GM12878 (cell line): ENCODE measurements at regions not wholly inside any gene's neighbourhood (a gene's known extent, or its start where the extent isn't known, plus 50 kb on each side); places are given as distances from the start of the nearest gene placed in this dataset.

Source experiments
- ATAC-seq: fragments of 200-7000 bp; cut with Tn5 transposase; 3 replicates; pipeline ENCODE4 v1.9.1; 2020; ENCODE audit warnings: mild to moderate bottlenecking, moderate library complexity
- BruUV-seq: library from RNA; stranded (reverse); fragments of 400-500 nt; replicated peaks from 2 replicates; lab custom pipeline; 2021; lab: Mats Ljungman, UMichigan
- CTCF ChIA-PET: fragments of 300-600 bp; sonication (Branson Sonifier 250); formaldehyde crosslinking; extraction: SDS; loops from one replicate; lab custom pipeline; 2021; ENCODE audit warnings: inconsistent platforms; lab: Yijun Ruan, JAX
- POLR2A ChIA-PET: fragments of 350-600 bp; formaldehyde crosslinking; extraction: SDS; loops from one replicate; lab custom pipeline; 2021; ENCODE audit warnings: inconsistent platforms; lab: Charles Lee
- RAD21 ChIA-PET: fragments of 300-600 bp; sonication (Branson Sonifier 250); formaldehyde crosslinking; loops from one replicate; lab custom pipeline; 2023; ENCODE audit warnings: antibody characterized with exemption; ENCODE audit not compliant: unreplicated experiment; lab: Charles Lee
- SMC1A ChIA-PET: fragments of 300-600 bp; sonication (Branson Sonifier 250); formaldehyde crosslinking; loops from one replicate; lab custom pipeline; 2023; ENCODE audit not compliant: unreplicated experiment, uncharacterized antibody; lab: Charles Lee
- DNase-seq: peaks from one replicate; pipeline ENCODE4 v3.0.0-alpha.2; 2011; ENCODE audit warnings: low read depth, low spot score
- FAIRE-seq: peaks from 3 replicates; lab custom pipeline; 2011; peaks lifted over from hg19 to GRCh38; lab: Jason Lieb, UNC
- H2AFZ ChIP-seq: 2 replicates; pipeline ENCODE4 v1.6.0; 2011; ENCODE audit warnings: low read depth, low read length, control low read depth; ENCODE audit not compliant: control insufficient read depth
- H3K27ac ChIP-seq: 2 replicates; pipeline ENCODE4 v1.5.1; 2011; ENCODE audit warnings: control low read depth; ENCODE audit not compliant: control insufficient read depth, insufficient read depth
- H3K27me3 ChIP-seq, 2 experiments: replicated peaks in 1 of 2; 2 replicates each; pipeline versions ENCODE4 v1.6.0 to v1.6.1; 2011; ENCODE audit warnings: low read length in 1 of 2; ENCODE audit not compliant: control insufficient read depth in 2 of 2, insufficient read depth in 2 of 2
- H3K36me3 ChIP-seq, 2 experiments: 2 replicates each; pipeline ENCODE4 v1.5.1; 2011; ENCODE audit warnings: low read length in 1 of 2; ENCODE audit not compliant: control insufficient read depth in 2 of 2, insufficient read depth in 2 of 2
- H3K4me1 ChIP-seq: 2 replicates; pipeline ENCODE4 v1.6.1; 2011; ENCODE audit warnings: mild to moderate bottlenecking, low read length, moderate library complexity, mixed read lengths; ENCODE audit not compliant: control insufficient read depth, insufficient read depth
- H3K4me2 ChIP-seq: 2 replicates; pipeline ENCODE4 v1.6.0; 2011; ENCODE audit warnings: control low read depth; ENCODE audit not compliant: control insufficient read depth, insufficient read depth
- H3K4me3 ChIP-seq: fragments of 200-600 bp; sonication (generic); 2 replicates; pipeline ENCODE4 v1.5.1; 2016
- H3K79me2 ChIP-seq: 2 replicates; pipeline ENCODE4 v1.6.0; 2011; ENCODE audit warnings: low read length; ENCODE audit not compliant: control insufficient read depth, insufficient read depth
- H3K9ac ChIP-seq: 2 replicates; pipeline ENCODE4 v1.8.0; 2011; ENCODE audit warnings: low read length, control low read depth, mixed read lengths; ENCODE audit not compliant: control insufficient read depth, insufficient read depth
- H3K9me3 ChIP-seq: replicated peaks from 3 replicates; pipeline ENCODE4 v1.5.1; 2011; ENCODE audit warnings: mild to moderate bottlenecking, low read length; ENCODE audit not compliant: control insufficient read depth, insufficient read depth
- H4K20me1 ChIP-seq: 2 replicates; pipeline ENCODE4 v1.6.0; 2011; ENCODE audit not compliant: control insufficient read depth, insufficient read depth
- EP300 ChIP-seq, 2 experiments: fragments of 150-350 bp in 1 of 2; IDR thresholded peaks; 2 replicates each; pipeline ENCODE4 v1.6.1; 2011 to 2012; ENCODE audit warnings: low read depth in 2 of 2, low read length in 2 of 2, borderline replicate concordance in 1 of 2, improper control_type of control experiment in 1 of 2, inconsistent platforms in 1 of 2; ENCODE audit not compliant: control insufficient read depth in 1 of 2
- GABPA ChIP-seq: IDR thresholded peaks from 2 replicates; pipeline ENCODE4 v1.6.1; 2014; ENCODE audit warnings: antibody characterized with exemption, low read depth, mild to moderate bottlenecking, inconsistent platforms
- IKZF1 ChIP-seq: fragments of 450-650 bp; conservative IDR thresholded peaks from 2 replicates; pipeline ENCODE4 v1.6.1; 2017; ENCODE audit warnings: antibody characterized with exemption, mild to moderate bottlenecking
- JUND ChIP-seq: IDR thresholded peaks from 2 replicates; pipeline ENCODE4 v1.6.1; 2012; ENCODE audit warnings: low read depth, mild to moderate bottlenecking, low read length, improper control_type of control experiment, moderate library complexity
- NRF1 ChIP-seq: conservative IDR thresholded peaks from 2 replicates; pipeline ENCODE4 v1.6.1; 2011; ENCODE audit warnings: mild to moderate bottlenecking, low read depth, low read length, improper control_type of control experiment
- RBBP5 ChIP-seq: fragments of 200-600 bp; sonication (generic); conservative IDR thresholded peaks from 2 replicates; pipeline ENCODE4 v1.6.1; 2016
- RCOR1 ChIP-seq: conservative IDR thresholded peaks from 2 replicates; pipeline ENCODE4 v1.6.1; 2012; ENCODE audit warnings: low read depth, low read length, improper control_type of control experiment
- SIN3A ChIP-seq: IDR thresholded peaks from 2 replicates; pipeline ENCODE4 v1.6.1; 2012; ENCODE audit warnings: low read depth, low read length, improper control_type of control experiment
- STAT1 ChIP-seq: fragments of 450-650 bp; conservative IDR thresholded peaks from 2 replicates; pipeline ENCODE4 v1.6.1; 2014; ENCODE audit warnings: antibody characterized with exemption, mild to moderate bottlenecking
- TCF12 ChIP-seq: IDR thresholded peaks from 2 replicates; pipeline ENCODE4 v1.6.1; 2011; ENCODE audit warnings: low read depth, mild to moderate bottlenecking, low read length
- ZNF274 ChIP-seq: IDR thresholded peaks from one replicate; pipeline ENCODE4 v1.8.0; 2011; ENCODE audit not compliant: insufficient read length, insufficient read depth
- WGBS: methylation state at CpG from one replicate; pipeline ENCODE4 v1.1.6; 2016; ENCODE audit warnings: low lambda C conversion rate; ENCODE audit not compliant: insufficient replicate concordance, insufficient coverage; ENCODE audit errors: missing lambda C conversion rate; 5-methylcytosine and 5-hydroxymethylcytosine counted together
- in situ Hi-C: fragments of 300-500 bp; cut with MboI; formaldehyde crosslinking; loops from 9 replicates; pipeline ENCODE4 v1.14.3; 2018; ENCODE audit warnings: mixed read lengths
- intact Hi-C: fragments of 100-400 bp; cut with micrococcal nuclease; formaldehyde crosslinking; loops from one replicate; pipeline ENCODE4 v1.14.2; 2022; ENCODE audit not compliant: unreplicated experiment
- TF ChIP-seq, protein P1 (sequence below): fragments of 450-650 bp; IDR thresholded peaks from 2 replicates; pipeline ENCODE4 v1.6.1; 2016; ENCODE audit warnings: mild to moderate bottlenecking, moderate library complexity, borderline replicate concordance

DNA sequence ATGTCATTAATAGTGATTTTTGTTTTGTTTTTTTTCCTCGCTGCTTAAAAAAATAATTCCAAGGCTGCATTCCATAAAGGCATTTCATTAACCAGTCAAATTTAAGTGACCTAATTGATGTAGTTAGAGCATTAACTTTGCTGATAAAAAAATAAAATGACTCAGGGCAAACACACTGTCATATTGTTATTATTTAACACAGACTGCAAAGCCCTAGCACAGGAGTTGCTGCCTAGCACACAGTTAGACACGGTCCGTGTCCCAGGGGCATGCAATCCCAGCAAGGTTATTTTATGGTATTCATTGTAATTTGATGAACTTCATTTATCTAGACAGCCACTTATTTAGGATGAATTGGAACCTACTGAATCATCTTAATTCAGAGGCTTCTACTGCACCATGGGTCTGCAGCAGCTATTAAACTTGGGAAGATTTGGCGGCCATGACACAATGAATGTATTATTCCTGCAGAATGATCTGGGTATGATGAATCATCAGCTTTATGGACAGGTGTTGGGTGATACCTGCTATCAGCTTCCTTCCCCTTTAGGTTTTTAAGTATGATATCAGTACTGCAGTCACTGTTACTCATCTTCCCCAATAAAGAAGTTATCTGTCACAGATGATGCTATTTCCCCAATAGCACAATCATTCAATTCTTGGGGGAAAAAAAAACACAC, 182.7 kb downstream of the PPARGC1A start:
- Histone ChIP-seq H3K36me3 (no peaks in the 10 kb centered on the region), H3K4me1 (no peaks in the 10 kb centered on the region), H3K4me2 (no peak overlapping the region), H3K9me3 (no peaks in the 10 kb centered on the region), H3K27ac (no peak overlapping the region), H3K4me3 (no peak overlapping the region), H3K9ac (no peak overlapping the region), H3K79me2 (no peaks in the 10 kb centered on the region), H2AFZ (no peak overlapping the region), H4K20me1 (no peaks in the 10 kb centered on the region), H3K27me3 (no peaks in the 10 kb centered on the region)
- 43% methylated on average over 4 of the region's 4 CpGs for WGBS
- TF ChIP-seq JUND (no peak), IKZF1 (no peak), SIN3A (no peak), NRF1 (no peak), TCF12 (no peak), RBBP5 (no peak), RCOR1 (no peak), ZNF274 (no peak), EP300 (IDR thresholded peaks at IDR 0.05; ENCODE audit: borderline replicate concordance in 1 of 2, control insufficient read depth in 1 of 2, low read depth in 2 of 2, low read length in 2 of 2) (no peak), STAT1 (no peak), GABPA (no peak)
- TF ChIP-seq, protein P1, sequence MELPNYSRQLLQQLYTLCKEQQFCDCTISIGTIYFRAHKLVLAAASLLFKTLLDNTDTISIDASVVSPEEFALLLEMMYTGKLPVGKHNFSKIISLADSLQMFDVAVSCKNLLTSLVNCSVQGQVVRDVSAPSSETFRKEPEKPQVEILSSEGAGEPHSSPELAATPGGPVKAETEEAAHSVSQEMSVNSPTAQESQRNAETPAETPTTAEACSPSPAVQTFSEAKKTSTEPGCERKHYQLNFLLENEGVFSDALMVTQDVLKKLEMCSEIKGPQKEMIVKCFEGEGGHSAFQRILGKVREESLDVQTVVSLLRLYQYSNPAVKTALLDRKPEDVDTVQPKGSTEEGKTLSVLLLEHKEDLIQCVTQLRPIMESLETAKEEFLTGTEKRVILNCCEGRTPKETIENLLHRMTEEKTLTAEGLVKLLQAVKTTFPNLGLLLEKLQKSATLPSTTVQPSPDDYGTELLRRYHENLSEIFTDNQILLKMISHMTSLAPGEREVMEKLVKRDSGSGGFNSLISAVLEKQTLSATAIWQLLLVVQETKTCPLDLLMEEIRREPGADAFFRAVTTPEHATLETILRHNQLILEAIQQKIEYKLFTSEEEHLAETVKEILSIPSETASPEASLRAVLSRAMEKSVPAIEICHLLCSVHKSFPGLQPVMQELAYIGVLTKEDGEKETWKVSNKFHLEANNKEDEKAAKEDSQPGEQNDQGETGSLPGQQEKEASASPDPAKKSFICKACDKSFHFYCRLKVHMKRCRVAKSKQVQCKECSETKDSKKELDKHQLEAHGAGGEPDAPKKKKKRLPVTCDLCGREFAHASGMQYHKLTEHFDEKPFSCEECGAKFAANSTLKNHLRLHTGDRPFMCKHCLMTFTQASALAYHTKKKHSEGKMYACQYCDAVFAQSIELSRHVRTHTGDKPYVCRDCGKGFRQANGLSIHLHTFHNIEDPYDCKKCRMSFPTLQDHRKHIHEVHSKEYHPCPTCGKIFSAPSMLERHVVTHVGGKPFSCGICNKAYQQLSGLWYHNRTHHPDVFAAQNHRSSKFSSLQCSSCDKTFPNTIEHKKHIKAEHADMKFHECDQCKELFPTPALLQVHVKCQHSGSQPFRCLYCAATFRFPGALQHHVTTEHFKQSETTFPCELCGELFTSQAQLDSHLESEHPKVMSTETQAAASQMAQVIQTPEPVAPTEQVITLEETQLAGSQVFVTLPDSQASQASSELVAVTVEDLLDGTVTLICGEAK: no peak
- no peak for FAIRE-seq
- CTCF ChIA-PET: no interaction called here
- no peak for ATAC-seq
- SMC1A ChIA-PET: no interaction called here
- intact Hi-C loops (no loop called here), in situ Hi-C loops (no loop called here)
- RAD21 ChIA-PET: no interaction called here
- POLR2A ChIA-PET: no interaction called here
- no peak for DNase-seq
- no TSS peak for BruUV-seq
